Neural cell (in vitro differentiated cells): ENCODE measurements at regions not wholly inside any gene's neighbourhood (a gene's known extent, or its start where the extent isn't known, plus 50 kb on each side); places are given as distances from the start of the nearest gene placed in this dataset.

Experiments
- CTCF ChIP-seq: fragments of 450-650 bp; IDR thresholded peaks from 2 replicates; pipeline ENCODE4 v1.5.1; 2014; ENCODE audit warnings: antibody characterized with exemption, mild to moderate bottlenecking, moderate library complexity; ENCODE audit not compliant: poor library complexity, severe bottlenecking
- EP300 ChIP-seq: fragments of 450-650 bp; conservative IDR thresholded peaks from 2 replicates; pipeline ENCODE4 v1.6.1; 2014; ENCODE audit warnings: antibody characterized with exemption, mild to moderate bottlenecking, moderate library complexity; ENCODE audit not compliant: poor library complexity, severe bottlenecking
- EZH2 ChIP-seq: fragments of 200-600, 300-800 bp; shearing (Covaris generic), sonication (generic); IDR thresholded peaks from 2 replicates; pipeline ENCODE4 v1.6.1; 2014; ENCODE audit warnings: antibody characterized with exemption, low read length, borderline replicate concordance, mild to moderate bottlenecking; ENCODE audit not compliant: insufficient read depth, poor library complexity, severe bottlenecking
- MXI1 ChIP-seq: fragments of 450-650 bp; conservative IDR thresholded peaks from 2 replicates; pipeline ENCODE4 v1.6.1; 2014; ENCODE audit warnings: antibody characterized with exemption, mild to moderate bottlenecking; ENCODE audit not compliant: poor library complexity, severe bottlenecking
- POLR2AphosphoS5 ChIP-seq: IDR thresholded peaks from 2 replicates; pipeline ENCODE4 v1.6.1; 2012
- RAD21 ChIP-seq: fragments of 450-650 bp; conservative IDR thresholded peaks from 2 replicates; pipeline ENCODE4 v1.6.1; 2014; ENCODE audit warnings: antibody characterized with exemption, mild to moderate bottlenecking, moderate library complexity
- REST ChIP-seq: IDR thresholded peaks from 2 replicates; pipeline ENCODE4 v1.6.1; 2012; ENCODE audit warnings: borderline replicate concordance
- SMC3 ChIP-seq: fragments of 450-650 bp; conservative IDR thresholded peaks from 2 replicates; pipeline ENCODE4 v1.6.1; 2014; ENCODE audit warnings: antibody characterized with exemption, mild to moderate bottlenecking, moderate library complexity; ENCODE audit not compliant: poor library complexity
- TAF1 ChIP-seq: IDR thresholded peaks from 2 replicates; pipeline ENCODE4 v1.6.1; 2012; ENCODE audit warnings: low read depth

GRCh38 chr2:189937691-189938090 lies 124.8 kb downstream of the MSTN start:
- TF ChIP-seq EP300 (no peak), CTCF (no peak), POLR2AphosphoS5 (no peak), RAD21 (no peak), REST (no peak), EZH2 (no peak), SMC3 (no peak), TAF1 (no peak), MXI1 (no peak)
